Fibroblast of lung (primary cell): ENCODE measurements at regions not wholly inside any gene's neighbourhood (a gene's known extent, or its start where the extent isn't known, plus 50 kb on each side); places are given as distances from the start of the nearest gene placed in this dataset.

Source experiments
- EZH2 ChIP-seq: IDR thresholded peaks from 2 replicates; pipeline ENCODE4 v1.5.1; 2012; ENCODE audit warnings: low read length, control low read depth, mild to moderate bottlenecking; ENCODE audit errors: missing control alignments
- TF ChIP-seq, protein P1 (sequence below), 2 donors: IDR thresholded peaks in 1 of 2; conservative IDR thresholded peaks in 1 of 2; 1 replicate in 1 of 2; 2 replicates in 1 of 2; pipeline ENCODE4 v1.5.1; 2011 to 2012; ENCODE audit warnings: low read length in 2 of 2, control low read depth in 1 of 2, inconsistent platforms in 1 of 2, low read depth in 1 of 2, mild to moderate bottlenecking in 1 of 2

- no peak for TF ChIP-seq EZH2
- TF ChIP-seq, protein P1, sequence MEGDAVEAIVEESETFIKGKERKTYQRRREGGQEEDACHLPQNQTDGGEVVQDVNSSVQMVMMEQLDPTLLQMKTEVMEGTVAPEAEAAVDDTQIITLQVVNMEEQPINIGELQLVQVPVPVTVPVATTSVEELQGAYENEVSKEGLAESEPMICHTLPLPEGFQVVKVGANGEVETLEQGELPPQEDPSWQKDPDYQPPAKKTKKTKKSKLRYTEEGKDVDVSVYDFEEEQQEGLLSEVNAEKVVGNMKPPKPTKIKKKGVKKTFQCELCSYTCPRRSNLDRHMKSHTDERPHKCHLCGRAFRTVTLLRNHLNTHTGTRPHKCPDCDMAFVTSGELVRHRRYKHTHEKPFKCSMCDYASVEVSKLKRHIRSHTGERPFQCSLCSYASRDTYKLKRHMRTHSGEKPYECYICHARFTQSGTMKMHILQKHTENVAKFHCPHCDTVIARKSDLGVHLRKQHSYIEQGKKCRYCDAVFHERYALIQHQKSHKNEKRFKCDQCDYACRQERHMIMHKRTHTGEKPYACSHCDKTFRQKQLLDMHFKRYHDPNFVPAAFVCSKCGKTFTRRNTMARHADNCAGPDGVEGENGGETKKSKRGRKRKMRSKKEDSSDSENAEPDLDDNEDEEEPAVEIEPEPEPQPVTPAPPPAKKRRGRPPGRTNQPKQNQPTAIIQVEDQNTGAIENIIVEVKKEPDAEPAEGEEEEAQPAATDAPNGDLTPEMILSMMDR (conservative IDR thresholded peaks at IDR 0.05 in 1 of 2, IDR thresholded peaks at IDR 0.05 in 1 of 2; ENCODE audit: low read depth in 1 of 2, low read length in 2 of 2) = no peak
Observed at GRCh38 chr5:114208588-114208987, 153.3 kb upstream of the KCNN2 start.
